ENCODE measurements at regions not wholly inside any gene's neighbourhood (a gene's known extent, or its start where the extent isn't known, plus 50 kb on each side); places are given as distances from the start of the nearest gene placed in this dataset.
"Not testable (repeated sequence)": the region's sequence is repeated elsewhere in the genome, so short reads cannot be mapped to it uniquely, and the experiment has no call there.

DNA sequence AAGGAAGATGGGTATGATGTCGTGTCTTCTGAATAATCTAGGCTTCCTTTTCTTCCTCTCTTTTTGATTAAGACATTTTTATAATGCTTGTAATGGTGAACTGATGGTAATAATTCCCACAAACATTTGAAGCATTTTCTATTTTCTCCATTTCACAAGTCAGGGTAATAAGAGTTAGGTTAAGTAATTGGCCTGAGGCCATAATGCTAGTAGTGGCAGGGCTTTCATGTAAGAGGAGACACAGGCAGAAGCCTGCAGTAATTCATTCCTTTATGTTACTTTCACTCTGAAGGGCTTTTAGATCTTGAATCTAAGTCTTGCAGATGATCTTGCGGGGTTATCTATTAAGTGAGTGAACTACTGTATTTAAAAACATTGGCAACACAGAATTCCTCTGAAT lies 374.9 kb downstream of the MAT2B start:
- H3K9me3 Mint-ChIP-seq, result peaks cover 0 to 3% (median 0%) of the 10 kb centered on the region in 3 donors

DNA sequence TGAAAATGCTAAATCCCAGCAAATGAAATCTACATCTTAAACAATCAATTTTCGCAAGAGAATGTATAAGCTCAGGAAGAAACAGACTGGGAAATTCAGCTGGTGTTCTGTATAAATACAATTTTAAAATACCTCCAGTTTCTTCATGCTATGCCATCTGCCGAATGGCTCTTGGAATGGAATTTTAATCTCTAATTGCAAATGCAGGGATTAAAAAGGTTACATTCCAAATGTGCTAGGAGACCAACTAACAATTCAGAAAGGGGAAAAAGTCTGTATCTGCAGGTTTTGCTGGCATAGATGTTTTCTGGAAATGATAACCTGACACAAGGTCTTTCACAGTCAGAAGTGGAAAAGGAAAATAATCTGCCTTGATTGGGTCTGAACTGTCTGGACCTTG lies 379.7 kb downstream of the MAT2B start:
- Mint-ChIP-seq H3K27ac (no peak overlapping the region), H3K4me1 (peaks cover 0 to 5% (median 0%) of the 10 kb centered on the region in 3 donors), H3K4me3 (no peak overlapping the region), H3K9me3 (no peaks in the 10 kb centered on the region), H3K36me3 (no peaks in the 10 kb centered on the region), H3K27me3 (no peaks in the 10 kb centered on the region)

More for the DNA sequence above, 374.9 kb downstream of the MAT2B start:
- Mint-ChIP-seq H3K4me1 (peaks cover 0 to 9% (median 0%) of the 10 kb centered on the region in 3 donors), H3K36me3 (no peaks in the 10 kb centered on the region), H3K4me3 (no peak overlapping the region), H3K27ac (no peak overlapping the region), H3K27me3 (no peaks in the 10 kb centered on the region)

GRCh38 chr5:163887854-163888253 lies 382.4 kb downstream of the MAT2B start:
- Mint-ChIP-seq H3K36me3 (no peaks in the 10 kb centered on the region), H3K4me1 (peaks cover 0 to 5% (median 0%) of the 10 kb centered on the region in 3 donors), H3K27ac (no peak overlapping the region), H3K27me3 (no peaks in the 10 kb centered on the region), H3K4me3 (no peak overlapping the region), H3K9me3 (no peaks in the 10 kb centered on the region)

DNA sequence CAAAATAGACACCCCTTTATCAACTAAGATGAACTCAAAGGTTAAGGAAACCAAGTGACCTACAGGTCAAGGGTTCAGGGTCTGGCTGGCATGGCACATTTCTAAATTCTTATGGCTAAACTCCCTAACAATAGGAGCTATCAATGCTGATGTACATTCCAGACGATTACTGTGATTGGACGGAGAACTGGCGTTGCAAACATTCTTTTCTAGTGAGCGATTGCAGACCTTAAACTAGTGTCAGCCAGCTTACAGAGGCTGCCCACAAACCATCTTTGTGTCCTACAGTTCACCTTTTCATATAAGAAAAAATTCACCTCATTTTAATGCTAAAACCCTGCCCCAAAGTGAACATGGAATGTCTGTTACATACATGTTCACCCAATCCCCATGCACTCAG lies 382.9 kb downstream of the MAT2B start:
- no peaks in the 10 kb centered on the region for H3K27me3 Mint-ChIP-seq
- peaks cover 0 to 5% (median 0%) of the 10 kb centered on the region in 3 donors for H3K4me1 Mint-ChIP-seq
- H3K36me3 Mint-ChIP-seq, result no peaks in the 10 kb centered on the region
- H3K9me3 Mint-ChIP-seq, result no peaks in the 10 kb centered on the region
- no peak overlapping the region for H3K27ac Mint-ChIP-seq
- H3K4me3 Mint-ChIP-seq, result no peak overlapping the region

GRCh38 chr5:163889369-163889768 lies 383.9 kb downstream of the MAT2B start:
- no peak overlapping the region for H3K27ac Mint-ChIP-seq
- no peaks in the 10 kb centered on the region for H3K36me3 Mint-ChIP-seq
- no peaks in the 10 kb centered on the region for H3K27me3 Mint-ChIP-seq
- no peak overlapping the region for H3K4me3 Mint-ChIP-seq
- H3K9me3 Mint-ChIP-seq, result no peaks in the 10 kb centered on the region
- H3K4me1 Mint-ChIP-seq, result peaks cover under 1 to 4% (median 3%) of the 10 kb centered on the region in 3 donors

GRCh38 chr5:163890261-163890660 lies 384.8 kb downstream of the MAT2B start:
- H3K36me3 Mint-ChIP-seq, result no peaks in the 10 kb centered on the region

DNA sequence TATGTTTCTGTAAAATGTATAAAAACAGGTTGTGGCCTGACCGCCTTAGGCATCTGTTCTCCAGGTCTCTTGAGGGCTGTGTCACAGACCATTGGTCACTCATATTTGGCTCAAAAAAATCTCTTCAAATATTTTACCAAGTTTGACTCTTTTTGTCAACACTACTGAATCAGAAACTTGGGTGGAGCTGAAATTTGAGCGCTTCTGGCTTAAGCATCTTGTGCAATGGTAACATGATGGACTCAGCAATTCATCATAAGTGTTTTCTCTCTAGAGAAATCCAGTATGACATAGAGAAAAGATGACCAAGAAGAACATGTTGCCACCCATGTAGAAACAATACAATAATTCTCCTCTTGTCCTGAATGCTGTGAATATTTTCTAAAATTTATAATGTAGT lies 387.9 kb downstream of the MAT2B start:
- H3K9me3 Mint-ChIP-seq, result peaks cover 0 to 2% (median 0%) of the 10 kb centered on the region in 3 donors
- H3K27ac Mint-ChIP-seq, result no peak overlapping the region
- no peaks in the 10 kb centered on the region for H3K36me3 Mint-ChIP-seq
- H3K27me3 Mint-ChIP-seq, result no peaks in the 10 kb centered on the region
- no peak overlapping the region for H3K4me3 Mint-ChIP-seq
- H3K4me1 Mint-ChIP-seq, result peaks cover 7 to 14% (median 9%) of the 10 kb centered on the region in 3 donors

More at GRCh38 chr5:163890261-163890660, 384.8 kb downstream of the MAT2B start:
- H3K27ac Mint-ChIP-seq, result no peak overlapping the region
- H3K27me3 Mint-ChIP-seq, result no peaks in the 10 kb centered on the region
- H3K9me3 Mint-ChIP-seq, result no peaks in the 10 kb centered on the region
- H3K4me1 Mint-ChIP-seq, result peaks cover 5 to 7% (median 7%) of the 10 kb centered on the region in 3 donors
- H3K4me3 Mint-ChIP-seq, result no peak overlapping the region

- H3K36me3 Mint-ChIP-seq, result no peaks in the 10 kb centered on the region
- H3K9me3 Mint-ChIP-seq, result peaks cover 0 to 2% (median 0%) of the 10 kb centered on the region in 3 donors
- H3K4me1 Mint-ChIP-seq, result peaks cover 9 to 19% (median 16%) of the 10 kb centered on the region in 3 donors
- no peak overlapping the region for H3K27ac Mint-ChIP-seq
- no peaks in the 10 kb centered on the region for H3K27me3 Mint-ChIP-seq
- no peak overlapping the region for H3K4me3 Mint-ChIP-seq
Measured at GRCh38 chr5:163894645-163895044, 389.2 kb downstream of the MAT2B start.

DNA sequence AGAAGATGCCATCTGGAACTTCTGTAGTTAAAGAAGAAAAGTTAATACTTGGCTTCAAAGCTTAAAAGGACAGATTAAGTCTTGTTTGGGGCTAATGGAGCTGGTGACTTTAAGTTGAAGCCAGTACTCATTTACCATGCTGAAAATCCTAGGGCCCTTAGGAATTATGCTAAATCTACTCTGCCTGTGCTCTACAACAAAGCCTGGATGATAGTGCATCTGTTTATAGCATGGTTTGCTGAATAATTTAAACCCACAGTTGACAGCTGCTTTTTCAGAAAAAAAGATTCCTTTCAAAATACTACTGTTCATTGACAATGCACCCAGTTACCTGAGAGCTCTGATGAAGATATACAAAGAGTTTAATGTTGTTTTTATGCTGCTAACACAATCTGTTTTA lies 393.5 kb downstream of the MAT2B start:
- Mint-ChIP-seq H3K36me3 (peaks cover 3% of the 10 kb centered on the region), H3K4me1 (peaks cover 8 to 21% (median 16%) of the 10 kb centered on the region in 3 donors), H3K27me3 (no peaks in the 10 kb centered on the region), H3K4me3 (no peak overlapping the region), H3K9me3 (peaks cover 0 to 9% (median 3%) of the 10 kb centered on the region in 3 donors), H3K27ac (no peak overlapping the region)

DNA sequence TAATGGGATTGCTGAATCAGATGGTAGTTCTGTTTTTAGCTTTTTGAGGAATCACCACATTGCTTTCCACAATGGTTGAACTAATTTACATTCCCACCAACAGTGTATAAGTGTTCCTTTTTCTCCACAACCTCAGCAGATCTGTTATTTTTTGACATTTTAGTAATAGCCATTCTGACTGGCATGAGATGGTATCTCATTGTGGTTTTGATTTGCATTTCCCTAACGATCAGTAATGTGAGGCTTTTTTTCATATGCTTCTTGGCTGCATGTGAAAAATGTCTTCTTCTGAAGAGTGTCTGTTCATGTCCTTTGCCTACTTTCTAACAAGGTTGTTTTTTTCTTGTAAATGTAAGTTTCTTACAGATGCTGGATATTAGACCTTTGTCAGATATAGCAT lies 402.4 kb downstream of the MAT2B start:
- H3K27me3 Mint-ChIP-seq, H3K36me3 Mint-ChIP-seq, H3K9me3 Mint-ChIP-seq: not testable (repeated sequence)
- Mint-ChIP-seq H3K4me3 (peak overlapping the region; percentile 10 to 74 (median 48)), H3K4me1 (peaks cover 30 to 38% (median 34%) of the 10 kb centered on the region in 3 donors), H3K27ac (peak overlapping the region; percentile 65 to 93 (median 73))

DNA sequence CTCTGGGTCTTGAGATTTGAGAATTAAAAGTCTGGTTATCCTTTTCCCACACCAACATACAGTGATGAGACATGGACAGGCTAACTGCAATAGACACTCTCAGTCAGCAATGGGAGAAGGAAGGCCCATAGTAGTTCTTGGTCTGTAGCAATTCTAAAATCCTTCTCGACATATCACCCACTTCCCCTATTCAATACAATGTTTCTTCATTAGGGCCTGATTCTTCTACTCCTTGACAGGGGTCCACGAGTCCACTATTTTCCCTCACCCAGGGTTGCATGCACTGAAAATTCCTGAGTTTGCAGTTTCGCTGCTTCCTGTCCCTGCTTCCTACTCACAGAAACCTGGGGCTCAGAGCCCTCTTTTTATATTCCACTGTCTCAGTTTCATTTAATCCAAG lies 402.8 kb downstream of the MAT2B start:
- Mint-ChIP-seq H3K36me3 (no peaks in the 10 kb centered on the region), H3K9me3 (peaks cover 0 to 2% (median 0%) of the 10 kb centered on the region in 3 donors), H3K4me1 (peaks cover 34 to 42% (median 35%) of the 10 kb centered on the region in 3 donors), H3K4me3 (peak overlapping the region; percentile 10 to 74 (median 48)), H3K27ac (peak overlapping the region; percentile 65 to 93 (median 73)), H3K27me3 (no peaks in the 10 kb centered on the region)

GRCh38 chr5:163910226-163910625 lies 404.8 kb downstream of the MAT2B start:
- no peak overlapping the region for H3K27ac Mint-ChIP-seq
- peak overlapping the region in 1 of 4 donors; percentile 34 for H3K4me3 Mint-ChIP-seq
- no peaks in the 10 kb centered on the region for H3K27me3 Mint-ChIP-seq
- peaks cover 4% of the 10 kb centered on the region for H3K36me3 Mint-ChIP-seq
- H3K4me1 Mint-ChIP-seq, result peaks cover 47 to 57% (median 52%) of the 10 kb centered on the region in 3 donors
- H3K9me3 Mint-ChIP-seq, result peaks cover 0 to 2% (median 0%) of the 10 kb centered on the region in 3 donors

- peak overlapping the region; percentile 11 to 100 (median 16) for H3K27ac Mint-ChIP-seq
- no peaks in the 10 kb centered on the region for H3K9me3 Mint-ChIP-seq
- peaks cover 6% of the 10 kb centered on the region for H3K36me3 Mint-ChIP-seq
- H3K27me3 Mint-ChIP-seq, result no peaks in the 10 kb centered on the region
- H3K4me1 Mint-ChIP-seq, result peaks cover 65 to 66% (median 66%) of the 10 kb centered on the region in 3 donors
- no peak overlapping the region for H3K4me3 Mint-ChIP-seq
Measured at GRCh38 chr5:163912046-163912445, 406.6 kb downstream of the MAT2B start.

- Mint-ChIP-seq H3K27ac (peak overlapping the region; percentile 99 to 100 (median 100)), H3K9me3 (peaks cover 3 to 15% (median 6%) of the 10 kb centered on the region in 3 donors), H3K4me3 (peak overlapping the region in 2 of 4 donors; percentile 46 to 89), H3K4me1 (peaks cover 60 to 66% (median 64%) of the 10 kb centered on the region in 3 donors), H3K27me3 (no peaks in the 10 kb centered on the region), H3K36me3 (peaks cover 10% of the 10 kb centered on the region)
Measured at GRCh38 chr5:163913548-163913947, 408.1 kb downstream of the MAT2B start.

DNA sequence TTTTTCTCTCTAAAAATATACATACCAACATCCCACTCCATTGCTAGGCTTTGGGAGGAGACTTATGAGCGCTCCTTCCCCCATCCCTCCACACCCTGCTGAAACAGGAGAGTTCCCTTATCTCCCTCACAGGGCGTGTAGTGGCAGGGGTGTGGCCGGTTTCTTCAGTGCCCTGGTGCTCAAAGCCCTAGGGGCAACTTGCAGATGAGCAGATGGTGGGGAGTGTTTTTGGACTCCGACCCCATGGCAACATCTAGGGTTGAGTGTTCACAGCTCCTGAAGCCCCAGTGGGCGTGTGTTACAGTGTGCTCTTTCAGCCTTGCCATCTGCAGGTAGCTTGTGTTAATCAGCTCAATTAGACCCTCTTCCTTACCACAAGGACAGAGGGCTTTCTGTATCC lies 409.5 kb downstream of the MAT2B start:
- peaks cover 50 to 60% (median 58%) of the 10 kb centered on the region in 3 donors for H3K4me1 Mint-ChIP-seq
- H3K36me3 Mint-ChIP-seq, result peaks cover 13% of the 10 kb centered on the region
- H3K27ac Mint-ChIP-seq, result peak overlapping the region; percentile 99 to 100 (median 100)
- peak overlapping the region; percentile 88 to 97 (median 92) for H3K4me3 Mint-ChIP-seq
- no peaks in the 10 kb centered on the region for H3K27me3 Mint-ChIP-seq
- peaks cover 6 to 28% (median 18%) of the 10 kb centered on the region in 3 donors for H3K9me3 Mint-ChIP-seq

- H3K27ac Mint-ChIP-seq, result peak overlapping the region; percentile 99 to 100 (median 100)
- H3K4me1 Mint-ChIP-seq, result peaks cover 50 to 60% (median 58%) of the 10 kb centered on the region in 3 donors
- H3K4me3 Mint-ChIP-seq, result peak overlapping the region; percentile 88 to 97 (median 92)
Measured at GRCh38 chr5:163915481-163915961, 410.1 kb downstream of the MAT2B start.

More at GRCh38 chr5:163915481-163915961, 410.1 kb downstream of the MAT2B start:
- Mint-ChIP-seq H3K27me3 (no peaks in the 10 kb centered on the region), H3K36me3 (peaks cover 13% of the 10 kb centered on the region), H3K9me3 (peaks cover 6 to 28% (median 18%) of the 10 kb centered on the region in 3 donors)

Data from IgD-negative memory B cell (primary cell).